ENCODE measurements at regions not wholly inside any gene's neighbourhood (a gene's known extent, or its start where the extent isn't known, plus 50 kb on each side); places are given as distances from the start of the nearest gene placed in this dataset.

DNA sequence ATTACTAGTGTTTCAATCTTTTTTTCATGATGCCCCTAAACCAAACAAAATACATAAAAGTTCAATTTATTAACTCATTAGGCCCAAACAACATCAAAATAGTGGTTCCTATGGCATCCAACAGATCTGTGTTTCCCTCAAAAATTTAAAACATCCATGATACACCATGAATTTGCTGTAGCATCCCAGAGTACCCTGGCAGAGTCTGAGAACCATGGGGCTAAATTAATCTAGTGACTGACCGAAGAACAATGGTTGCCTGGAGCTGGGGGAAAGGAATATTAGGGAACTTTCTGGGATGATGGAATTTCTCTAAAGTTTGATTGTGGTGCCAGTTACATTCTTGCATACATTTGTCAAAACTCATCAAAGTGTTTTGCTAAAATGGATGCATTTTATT is 79.5 kb upstream of the TRIO start:
- Mint-ChIP-seq H3K4me1 (no peaks in the 10 kb centered on the region), H3K36me3 (ENCODE audit: low read depth) (no peaks in the 10 kb centered on the region), H3K27ac (no peak overlapping the region), H3K27me3 (no peaks in the 10 kb centered on the region), H3K9me3 (peaks cover 5% of the 10 kb centered on the region), H3K4me3 (no peak overlapping the region)
- DNase-seq = no peak
- intact Hi-C loops (cut with micrococcal nuclease) = no loop called here

DNA sequence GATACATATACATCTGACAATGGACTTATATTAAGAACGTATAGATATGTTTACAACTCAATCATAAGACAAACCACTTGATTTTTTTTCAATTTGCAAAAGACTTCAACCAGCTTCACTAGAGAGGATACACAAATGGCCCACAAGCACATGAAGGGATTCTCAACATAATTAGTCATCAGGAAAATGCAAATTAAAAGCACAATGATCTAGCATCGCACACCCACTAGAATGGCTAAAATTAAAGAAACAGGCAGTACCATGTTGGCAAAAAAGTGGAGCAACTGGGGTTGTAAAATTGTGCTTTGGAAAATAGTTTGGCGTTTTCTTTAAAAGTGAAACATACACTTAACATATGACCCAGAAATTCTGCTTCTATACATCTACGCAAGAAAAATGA is 80.0 kb upstream of the TRIO start:
- H3K27me3 Mint-ChIP-seq = no peaks in the 10 kb centered on the region
- intact Hi-C loops (cut with micrococcal nuclease) = no loop called here

DNA sequence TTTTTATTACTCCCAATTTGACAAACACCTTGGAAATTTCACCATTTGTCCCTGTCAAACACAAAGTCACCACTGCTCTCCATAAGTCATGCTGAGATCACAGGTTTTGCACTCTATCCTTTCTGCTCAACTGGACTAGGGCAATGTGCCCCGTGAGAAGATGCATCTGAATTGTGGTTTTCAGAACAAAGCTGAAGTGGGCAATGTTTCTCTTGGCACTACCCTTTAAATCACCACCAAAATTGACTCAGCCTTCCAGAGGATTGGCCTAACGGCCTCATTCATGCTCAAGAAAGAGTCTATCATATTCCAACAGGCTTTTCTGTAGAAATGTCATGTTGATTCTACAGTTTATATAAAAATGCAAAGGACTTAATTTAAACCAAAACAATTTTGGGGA is 81.0 kb upstream of the TRIO start:
- peaks cover 5% of the 10 kb centered on the region for H3K9me3 Mint-ChIP-seq
- no peak for DNase-seq
- no peak overlapping the region for H3K4me3 Mint-ChIP-seq
- no peaks in the 10 kb centered on the region for H3K36me3 Mint-ChIP-seq (ENCODE audit: low read depth)
- intact Hi-C loops (cut with micrococcal nuclease) = no loop called here
- H3K4me1 Mint-ChIP-seq = no peaks in the 10 kb centered on the region
- no peak overlapping the region for H3K27ac Mint-ChIP-seq
- H3K27me3 Mint-ChIP-seq = no peaks in the 10 kb centered on the region

More for the DNA sequence above, 80.0 kb upstream of the TRIO start:
- Mint-ChIP-seq H3K9me3 (peaks cover 5% of the 10 kb centered on the region), H3K27ac (no peak overlapping the region), H3K4me3 (no peak overlapping the region), H3K4me1 (no peaks in the 10 kb centered on the region), H3K36me3 (ENCODE audit: low read depth) (no peaks in the 10 kb centered on the region)
- no peak for DNase-seq

DNA sequence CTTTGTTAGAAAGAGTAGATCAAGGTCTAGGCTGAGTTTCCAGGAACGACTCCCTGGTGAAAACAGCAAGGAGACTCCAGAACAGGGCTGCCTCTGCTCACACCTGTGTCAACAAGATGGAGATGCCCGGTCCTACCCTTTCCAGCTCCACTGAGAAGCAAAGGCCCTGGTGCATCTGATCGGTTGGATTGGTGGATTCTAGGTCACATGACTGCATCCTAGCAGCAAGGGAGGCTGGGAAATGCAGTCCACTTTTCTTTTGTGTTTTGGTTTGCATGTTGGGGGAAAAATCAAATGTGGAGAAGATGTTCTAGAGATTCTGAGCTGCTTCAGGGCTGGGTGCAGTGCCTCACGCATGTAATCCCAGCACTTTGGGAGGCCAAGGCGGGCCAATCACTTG is 82.0 kb upstream of the TRIO start:
- H3K27me3 Mint-ChIP-seq = no peaks in the 10 kb centered on the region
- no peak overlapping the region for H3K4me3 Mint-ChIP-seq

DNA sequence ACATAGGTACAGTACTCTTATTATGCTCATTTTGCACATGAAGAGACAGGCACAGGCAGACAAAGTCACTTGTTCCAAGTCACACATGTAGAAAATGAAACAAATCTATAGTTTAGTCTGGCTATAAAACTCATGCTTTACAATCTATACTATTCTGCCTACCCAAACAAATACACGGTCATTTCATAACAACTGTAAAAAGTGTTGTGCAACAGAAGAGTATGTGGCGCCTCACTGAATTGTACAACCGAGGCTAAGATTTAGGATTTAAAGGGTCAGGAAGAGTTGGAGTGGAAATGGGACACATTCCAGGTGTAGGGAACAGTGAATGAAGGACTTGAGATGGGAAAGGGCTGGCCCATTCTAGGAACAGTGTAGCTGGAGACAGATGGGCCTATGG is 82.9 kb upstream of the TRIO start:
- H3K27me3 Mint-ChIP-seq = no peaks in the 10 kb centered on the region
- intact Hi-C loops (cut with micrococcal nuclease) = no loop called here
- no peak for DNase-seq
- H3K4me1 Mint-ChIP-seq = no peaks in the 10 kb centered on the region
- peaks cover 5% of the 10 kb centered on the region for H3K9me3 Mint-ChIP-seq
- H3K4me3 Mint-ChIP-seq = no peak overlapping the region
- H3K36me3 Mint-ChIP-seq (ENCODE audit: low read depth) = no peaks in the 10 kb centered on the region
- H3K27ac Mint-ChIP-seq = no peak overlapping the region

More for the DNA sequence above, 82.0 kb upstream of the TRIO start:
- no peaks in the 10 kb centered on the region for H3K4me1 Mint-ChIP-seq
- no peak overlapping the region for H3K27ac Mint-ChIP-seq
- peaks cover 5% of the 10 kb centered on the region for H3K9me3 Mint-ChIP-seq
- intact Hi-C loops (cut with micrococcal nuclease) = no loop called here
- DNase-seq = no peak
- no peaks in the 10 kb centered on the region for H3K36me3 Mint-ChIP-seq (ENCODE audit: low read depth)

DNA sequence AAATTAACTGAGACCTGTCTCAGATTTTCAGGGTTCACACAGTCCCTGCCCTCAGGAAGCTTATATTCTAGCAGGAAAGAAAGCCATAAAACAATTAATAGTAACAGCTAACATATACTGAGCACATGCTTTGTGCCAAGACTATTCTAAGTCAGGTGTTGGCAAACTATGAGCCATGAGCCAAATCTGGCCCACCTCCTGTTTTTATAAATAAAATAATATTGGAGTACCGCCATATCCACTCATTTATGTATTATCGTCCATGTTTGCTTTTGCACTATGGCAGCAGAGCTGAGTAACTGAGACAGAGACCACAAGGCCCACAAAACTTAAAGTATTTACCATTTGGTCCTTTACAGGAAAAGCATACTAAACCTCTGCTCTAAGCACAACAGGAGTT is 83.3 kb upstream of the TRIO start:
- Mint-ChIP-seq H3K9me3 (peaks cover 5% of the 10 kb centered on the region), H3K36me3 (ENCODE audit: low read depth) (no peaks in the 10 kb centered on the region), H3K4me1 (no peaks in the 10 kb centered on the region), H3K27me3 (no peaks in the 10 kb centered on the region), H3K4me3 (no peak overlapping the region), H3K27ac (no peak overlapping the region)
- intact Hi-C loops (cut with micrococcal nuclease) = no loop called here
- no peak for DNase-seq

DNA sequence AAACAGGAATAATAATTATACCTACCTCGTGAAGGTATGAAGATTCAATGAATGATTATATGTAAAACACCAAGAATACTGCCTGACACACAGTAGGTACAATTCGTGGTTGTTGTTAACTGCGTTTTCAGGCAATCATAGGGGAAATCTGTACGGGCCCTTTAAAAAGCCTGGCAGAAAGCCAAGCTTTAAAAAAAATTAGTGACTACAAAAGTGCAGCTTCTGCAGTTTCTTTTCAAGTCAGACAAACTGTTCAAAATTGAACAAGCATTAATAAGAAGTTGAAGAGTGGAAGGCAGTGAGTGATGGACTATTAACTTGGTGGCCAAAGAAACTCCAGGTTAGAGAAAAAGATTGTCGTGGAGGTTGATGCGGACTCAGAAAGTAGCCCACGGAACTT is 85.9 kb upstream of the TRIO start:
- Mint-ChIP-seq H3K27ac (no peak overlapping the region), H3K9me3 (peaks cover 5% of the 10 kb centered on the region), H3K27me3 (no peaks in the 10 kb centered on the region), H3K4me3 (no peak overlapping the region), H3K36me3 (ENCODE audit: low read depth) (no peaks in the 10 kb centered on the region), H3K4me1 (no peaks in the 10 kb centered on the region)
- no peak for DNase-seq
- intact Hi-C loops (cut with micrococcal nuclease) = no loop called here

DNA sequence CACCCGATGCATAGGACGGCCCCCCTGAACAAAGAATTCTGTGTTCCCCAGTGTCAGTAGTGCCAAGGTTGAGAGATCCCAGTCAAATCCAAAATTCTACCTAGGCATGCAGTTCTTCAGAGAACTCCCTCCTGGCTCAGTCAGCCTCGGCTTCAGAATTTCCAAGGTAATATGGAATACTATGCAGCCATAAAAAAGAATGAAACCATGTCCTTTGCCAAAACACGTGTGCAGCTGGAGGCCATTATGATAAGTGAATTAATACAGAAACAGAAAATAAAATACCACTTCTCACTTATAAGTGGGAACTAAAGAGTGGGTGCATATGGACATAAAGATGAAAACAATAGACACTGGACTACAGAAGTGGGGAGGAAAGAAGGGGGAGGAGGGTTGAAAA is 87.1 kb upstream of the TRIO start:
- no peaks in the 10 kb centered on the region for H3K27me3 Mint-ChIP-seq
- intact Hi-C loops (cut with micrococcal nuclease) = no loop called here
- no peak overlapping the region for H3K27ac Mint-ChIP-seq
- H3K36me3 Mint-ChIP-seq (ENCODE audit: low read depth) = no peaks in the 10 kb centered on the region
- no peak for DNase-seq
- H3K9me3 Mint-ChIP-seq = peaks cover 5% of the 10 kb centered on the region
- no peaks in the 10 kb centered on the region for H3K4me1 Mint-ChIP-seq
- no peak overlapping the region for H3K4me3 Mint-ChIP-seq

DNA sequence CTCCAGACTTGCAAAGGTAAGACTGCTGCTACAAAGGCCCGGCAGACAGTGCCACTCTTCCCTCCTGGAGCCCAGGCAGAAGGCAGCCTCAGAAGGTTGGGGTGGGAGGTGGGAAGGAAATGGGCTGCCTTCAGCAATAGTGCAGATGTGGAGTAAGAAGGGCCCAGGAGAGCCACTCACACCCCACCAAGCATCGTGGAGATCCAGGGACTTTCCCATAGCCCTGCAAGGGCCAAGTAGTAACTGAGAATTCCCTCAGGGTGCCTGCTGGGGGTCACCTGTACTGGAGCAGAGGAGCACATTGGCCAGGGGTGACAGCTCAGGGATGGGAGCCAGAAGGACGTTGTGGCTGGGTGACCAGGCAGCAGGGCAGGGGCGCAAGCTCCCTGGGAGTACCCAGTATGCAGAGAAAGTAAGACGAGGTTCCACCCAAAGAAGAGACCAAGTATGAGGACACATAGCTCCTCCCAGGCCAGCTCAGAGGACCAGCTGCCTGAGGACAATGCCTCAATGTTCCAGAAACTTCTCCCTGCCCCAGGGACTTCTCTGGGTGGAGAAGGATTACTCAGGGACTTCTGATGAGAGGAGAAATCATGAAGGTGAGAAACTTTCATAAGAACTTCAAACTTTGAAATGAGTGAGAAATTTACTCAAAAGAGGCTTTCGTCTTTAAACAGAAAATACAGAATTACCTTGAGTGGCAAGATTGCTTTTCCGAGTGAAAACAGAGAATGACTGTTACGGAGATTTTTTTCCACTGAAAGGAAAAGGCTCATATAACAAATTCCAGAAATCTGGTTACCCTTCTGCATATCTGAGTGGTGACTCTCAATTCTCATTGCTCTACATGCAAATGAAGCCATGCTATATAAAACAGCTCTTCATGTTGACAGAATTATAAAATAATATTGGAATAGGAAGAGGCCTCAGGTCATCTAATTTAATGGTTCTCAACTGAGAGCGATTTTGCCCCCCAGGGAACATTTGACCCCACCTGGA is 87.9 kb upstream of the TRIO start:
- Mint-ChIP-seq H3K9me3 (peaks cover 5% of the 10 kb centered on the region), H3K4me1 (no peaks in the 10 kb centered on the region), H3K27me3 (no peaks in the 10 kb centered on the region), H3K27ac (no peak overlapping the region), H3K36me3 (ENCODE audit: low read depth) (no peaks in the 10 kb centered on the region), H3K4me3 (no peak overlapping the region)
- intact Hi-C loops (cut with micrococcal nuclease) = no loop called here
- DNase-seq = no peak

DNA sequence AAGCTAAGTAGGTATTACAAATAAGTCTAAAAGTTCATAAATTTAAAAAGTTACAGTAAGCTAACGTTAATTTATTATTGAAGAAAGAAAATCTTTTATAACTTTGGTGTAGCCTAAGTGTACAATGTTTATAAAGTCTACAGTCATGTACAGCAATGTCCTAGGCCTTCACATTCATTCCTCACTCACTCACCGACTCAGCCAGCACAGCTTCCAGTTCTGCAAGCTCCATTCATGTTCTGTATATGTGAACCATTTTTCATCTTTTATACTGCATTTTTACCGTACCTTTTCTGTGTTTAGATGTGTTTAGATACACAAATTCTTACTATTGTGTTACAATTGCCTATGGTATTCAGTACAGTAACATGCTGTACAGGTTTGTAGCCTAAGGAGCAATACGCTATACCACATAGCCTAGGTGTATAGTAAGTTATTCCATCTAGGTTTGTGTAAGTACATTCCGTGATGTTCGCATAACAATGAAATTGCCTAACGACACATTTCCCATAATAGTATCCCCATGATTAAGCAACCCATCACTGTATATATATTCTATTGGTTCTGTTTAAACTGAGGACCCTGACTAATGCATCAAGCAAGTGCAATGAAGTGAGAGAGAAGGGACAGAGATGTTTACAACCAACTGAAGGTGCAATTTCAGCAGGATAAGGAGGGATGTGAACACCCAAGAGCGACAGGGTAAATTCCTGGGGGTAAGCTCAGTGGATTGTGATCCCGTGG is 88.9 kb upstream of the TRIO start:
- no peaks in the 10 kb centered on the region for H3K4me1 Mint-ChIP-seq
- no peaks in the 10 kb centered on the region for H3K27me3 Mint-ChIP-seq
- no peak overlapping the region for H3K4me3 Mint-ChIP-seq
- H3K9me3 Mint-ChIP-seq = peaks cover under 1% of the 10 kb centered on the region
- DNase-seq = no peak
- intact Hi-C loops (cut with micrococcal nuclease) = no loop called here
- H3K27ac Mint-ChIP-seq = no peak overlapping the region
- no peaks in the 10 kb centered on the region for H3K36me3 Mint-ChIP-seq (ENCODE audit: low read depth)

DNA sequence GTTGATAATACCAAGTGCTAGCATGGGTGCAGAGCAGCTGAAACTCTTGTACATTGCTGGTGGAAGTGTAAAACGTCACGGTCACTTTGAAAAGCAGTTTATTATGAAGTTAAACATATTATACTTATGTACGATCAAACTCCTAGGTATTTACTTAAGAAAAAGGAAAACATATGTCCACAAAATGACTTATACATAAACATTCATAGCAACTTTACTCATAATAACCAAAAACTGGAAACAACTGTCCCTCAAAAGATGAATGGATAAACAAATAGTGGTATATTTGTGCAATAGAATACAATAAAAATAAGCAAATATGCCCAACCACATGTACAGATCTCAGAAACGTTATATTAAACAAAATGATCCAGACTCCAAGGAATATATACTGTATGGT is 92.3 kb upstream of the TRIO start:
- Mint-ChIP-seq H3K27me3 (no peaks in the 10 kb centered on the region), H3K4me3 (no peak overlapping the region), H3K36me3 (ENCODE audit: low read depth) (no peaks in the 10 kb centered on the region), H3K4me1 (no peaks in the 10 kb centered on the region), H3K27ac (no peak overlapping the region), H3K9me3 (peaks cover 3% of the 10 kb centered on the region)
- no peak for DNase-seq
- intact Hi-C loops (cut with micrococcal nuclease) = no loop called here

DNA sequence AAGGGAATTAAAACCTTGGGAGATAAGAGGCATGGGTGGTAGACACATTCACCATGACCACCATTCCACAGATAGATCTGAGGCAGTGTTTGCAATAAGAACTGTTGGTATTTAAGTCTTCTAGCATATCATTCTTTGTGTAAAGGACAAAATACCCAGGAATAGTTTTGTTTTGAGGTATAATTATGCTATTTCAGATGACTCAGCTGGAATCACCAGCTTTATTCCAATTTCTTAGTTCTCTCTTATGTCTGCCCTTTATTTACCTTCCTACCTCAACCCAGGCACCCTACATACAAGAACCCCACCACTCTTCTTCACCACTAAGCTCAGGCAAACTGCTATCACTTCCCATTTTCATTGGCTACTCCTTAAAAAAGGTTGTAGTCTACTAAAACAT is 94.7 kb upstream of the TRIO start:
- no peaks in the 10 kb centered on the region for H3K4me1 Mint-ChIP-seq
- DNase-seq = no peak
- H3K4me3 Mint-ChIP-seq = no peak overlapping the region
- H3K27me3 Mint-ChIP-seq = no peaks in the 10 kb centered on the region
- no peaks in the 10 kb centered on the region for H3K36me3 Mint-ChIP-seq (ENCODE audit: low read depth)
- intact Hi-C loops (cut with micrococcal nuclease) = no loop called here
- H3K27ac Mint-ChIP-seq = no peak overlapping the region
- peaks cover 3% of the 10 kb centered on the region for H3K9me3 Mint-ChIP-seq

DNA sequence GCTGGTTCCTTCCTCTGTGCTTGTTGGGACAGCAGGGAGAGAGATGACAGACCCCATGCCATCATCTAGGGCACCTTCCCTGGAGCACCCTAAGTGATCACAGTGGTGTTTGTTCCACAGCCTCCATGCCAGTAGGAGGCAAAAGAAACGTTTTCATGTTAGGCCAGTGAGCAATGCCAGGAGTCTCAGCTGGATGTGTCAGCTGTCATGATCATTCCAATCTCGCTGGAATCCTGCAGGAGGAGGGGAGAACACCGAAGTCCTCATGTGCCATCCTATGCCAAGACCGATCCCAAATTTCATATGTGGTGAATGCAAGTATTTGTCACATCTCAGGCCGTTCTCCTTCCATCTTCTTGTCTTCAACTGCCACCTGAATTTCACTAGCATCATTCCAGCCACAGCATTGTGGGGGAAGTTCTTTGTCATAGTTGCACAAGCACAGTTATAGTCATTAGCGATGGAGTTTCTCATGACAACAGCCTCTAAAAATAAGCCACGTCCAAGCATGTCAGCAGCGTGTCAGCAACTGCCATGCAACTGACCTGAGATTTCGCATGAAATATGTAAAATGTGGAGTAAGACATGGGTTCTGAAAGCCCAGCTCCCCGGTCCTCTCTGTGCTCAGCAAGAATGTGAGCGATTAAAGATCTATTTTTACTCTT is 97.2 kb upstream of the DNAH5 start:
- Mint-ChIP-seq H3K36me3 (ENCODE audit: low read depth) (no peaks in the 10 kb centered on the region), H3K27me3 (no peaks in the 10 kb centered on the region), H3K4me3 (no peak overlapping the region), H3K4me1 (no peaks in the 10 kb centered on the region), H3K27ac (no peak overlapping the region), H3K9me3 (no peaks in the 10 kb centered on the region)
- intact Hi-C loops (cut with micrococcal nuclease) = no loop called here
- DNase-seq = no peak

DNA sequence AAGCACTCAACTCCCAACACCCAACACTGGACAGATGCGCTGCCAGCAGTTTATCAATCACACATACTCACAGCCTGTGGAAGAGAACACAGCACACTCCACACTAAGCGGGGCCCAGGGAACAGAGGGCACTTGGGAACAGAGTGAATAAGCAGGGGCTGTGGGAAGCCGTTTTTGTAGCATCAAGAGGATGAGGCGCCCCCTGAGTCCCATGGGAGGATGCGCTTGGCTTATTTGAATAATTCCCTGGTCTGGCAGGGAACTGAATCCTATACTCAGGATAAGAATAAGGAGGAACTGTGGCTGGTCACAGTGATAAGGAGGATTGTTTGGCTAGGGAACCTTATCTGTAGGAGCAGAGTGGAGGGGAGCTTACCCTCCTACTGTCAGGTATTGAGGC is 96.1 kb upstream of the DNAH5 start:
- Mint-ChIP-seq H3K27ac (no peak overlapping the region), H3K9me3 (no peaks in the 10 kb centered on the region), H3K27me3 (peaks cover 3% of the 10 kb centered on the region), H3K36me3 (ENCODE audit: low read depth) (no peaks in the 10 kb centered on the region), H3K4me1 (peaks cover 3% of the 10 kb centered on the region), H3K4me3 (no peak overlapping the region)
- intact Hi-C loops (cut with micrococcal nuclease) = no loop called here
- DNase-seq = no peak

All from activated CD4-positive, alpha-beta T cell treated with anti-CD3 and anti-CD28 coated beads, Interleukin-2, amount 10 ng/mL, durations not matched to agents 24 days and 14 days (primary cell).